HUES48 (cell line): ENCODE measurements at regions not wholly inside any gene's neighbourhood (a gene's known extent, or its start where the extent isn't known, plus 50 kb on each side); places are given as distances from the start of the nearest gene placed in this dataset.

Experiments
- H3K27ac ChIP-seq: one replicate; pipeline ENCODE4 v1.7.0; 2013; ENCODE audit warnings: low read depth, low read length, inconsistent platforms
- H3K27me3 ChIP-seq: 2 replicates; pipeline ENCODE4 v1.6.1; 2013; ENCODE audit warnings: mild to moderate bottlenecking, low read length; ENCODE audit not compliant: control insufficient read depth, insufficient read depth
- H3K36me3 ChIP-seq: 2 replicates; pipeline ENCODE4 v1.6.1; 2013; ENCODE audit warnings: low read length; ENCODE audit not compliant: control insufficient read depth, insufficient read depth
- H3K4me1 ChIP-seq: 2 replicates; pipeline ENCODE4 v1.6.1; 2013; ENCODE audit warnings: mild to moderate bottlenecking, low read length; ENCODE audit not compliant: control insufficient read depth, insufficient read depth
- H3K4me3 ChIP-seq: 2 replicates; pipeline ENCODE4 v1.5.1; 2013; ENCODE audit warnings: mild to moderate bottlenecking, low read depth, low read length
- H3K9ac ChIP-seq: 2 replicates; pipeline ENCODE4 v1.6.1; 2013; ENCODE audit warnings: mild to moderate bottlenecking, low read depth, low read length, moderate library complexity
- H3K9me3 ChIP-seq: 2 replicates; pipeline ENCODE4 v1.6.1; 2013; ENCODE audit warnings: low read length; ENCODE audit not compliant: control insufficient read depth, insufficient read depth

- H3K36me3 ChIP-seq = no peaks in the 10 kb centered on the region
- no peaks in the 10 kb centered on the region for H3K9me3 ChIP-seq
- H3K9ac ChIP-seq = no peak overlapping the region
- H3K4me3 ChIP-seq = no peak overlapping the region
- H3K27ac ChIP-seq = peak overlapping the region; percentile 24
- peaks cover 15% of the 10 kb centered on the region for H3K4me1 ChIP-seq
- no peaks in the 10 kb centered on the region for H3K27me3 ChIP-seq
Observed at GRCh38 chr14:97848317-97848980, 1051.3 kb downstream of the VRK1 start.

- no peak overlapping the region for H3K27ac ChIP-seq
- no peak overlapping the region for H3K9ac ChIP-seq
- peaks cover 15% of the 10 kb centered on the region for H3K4me1 ChIP-seq
- no peaks in the 10 kb centered on the region for H3K36me3 ChIP-seq
- H3K27me3 ChIP-seq = no peaks in the 10 kb centered on the region
- no peaks in the 10 kb centered on the region for H3K9me3 ChIP-seq
- no peak overlapping the region for H3K4me3 ChIP-seq
Observed at GRCh38 chr14:97850466-97850865, 1053.3 kb downstream of the VRK1 start.

- no peak overlapping the region for H3K27ac ChIP-seq
- no peaks in the 10 kb centered on the region for H3K36me3 ChIP-seq
- no peaks in the 10 kb centered on the region for H3K27me3 ChIP-seq
- no peak overlapping the region for H3K9ac ChIP-seq
- H3K4me3 ChIP-seq = no peak overlapping the region
- H3K9me3 ChIP-seq = no peaks in the 10 kb centered on the region
- H3K4me1 ChIP-seq = peaks cover 15% of the 10 kb centered on the region
Observed at GRCh38 chr14:97850886-97851285, 1053.7 kb downstream of the VRK1 start.

- H3K4me3 ChIP-seq = no peak overlapping the region
- H3K27ac ChIP-seq = no peak overlapping the region
- no peak overlapping the region for H3K9ac ChIP-seq
- no peaks in the 10 kb centered on the region for H3K9me3 ChIP-seq
- H3K4me1 ChIP-seq = peaks cover 15% of the 10 kb centered on the region
- no peaks in the 10 kb centered on the region for H3K27me3 ChIP-seq
- no peaks in the 10 kb centered on the region for H3K36me3 ChIP-seq
Observed at GRCh38 chr14:97851428-97851995, 1054.3 kb downstream of the VRK1 start.

GRCh38 chr14:97854918-97855317 lies 1057.7 kb downstream of the VRK1 start:
- no peaks in the 10 kb centered on the region for H3K27me3 ChIP-seq
- H3K27ac ChIP-seq = no peak overlapping the region
- peaks cover 6% of the 10 kb centered on the region; the same call in 1 of the 2 replicates for H3K4me1 ChIP-seq
- no peaks in the 10 kb centered on the region for H3K9me3 ChIP-seq
- H3K4me3 ChIP-seq = no peak overlapping the region
- no peak overlapping the region for H3K9ac ChIP-seq
- no peaks in the 10 kb centered on the region for H3K36me3 ChIP-seq

GRCh38 chr14:97866195-97866594 lies 1069.0 kb downstream of the VRK1 start:
- Histone ChIP-seq H3K27ac (peak overlapping the region; percentile 81), H3K27me3 (no peaks in the 10 kb centered on the region), H3K9me3 (no peaks in the 10 kb centered on the region)

GRCh38 chr14:97866664-97867063 lies 1069.5 kb downstream of the VRK1 start:
- peak overlapping the region; percentile 45 for H3K9ac ChIP-seq
- H3K27ac ChIP-seq = peak overlapping the region; percentile 81
- H3K36me3 ChIP-seq = no peaks in the 10 kb centered on the region
- no peaks in the 10 kb centered on the region for H3K9me3 ChIP-seq
- H3K27me3 ChIP-seq = no peaks in the 10 kb centered on the region
- H3K4me3 ChIP-seq = no peak overlapping the region; the same call in 1 of the 2 replicates
- H3K4me1 ChIP-seq = peaks cover 18% of the 10 kb centered on the region

More at GRCh38 chr14:97866195-97866594, 1069.0 kb downstream of the VRK1 start:
- Histone ChIP-seq H3K36me3 (no peaks in the 10 kb centered on the region), H3K9ac (peak overlapping the region; percentile 45), H3K4me1 (peaks cover 18% of the 10 kb centered on the region), H3K4me3 (no peak overlapping the region; the same call in 1 of the 2 replicates)

- no peak overlapping the region for H3K27ac ChIP-seq
- H3K9me3 ChIP-seq = no peaks in the 10 kb centered on the region
- H3K9ac ChIP-seq = no peak overlapping the region
Observed at GRCh38 chr14:97873291-97873690, 1076.1 kb downstream of the VRK1 start.

GRCh38 chr14:97874394-97874793 lies 1077.2 kb downstream of the VRK1 start:
- Histone ChIP-seq H3K4me3 (no peak overlapping the region), H3K9ac (no peak overlapping the region), H3K4me1 (peaks cover 11% of the 10 kb centered on the region; the same call in 1 of the 2 replicates), H3K9me3 (no peaks in the 10 kb centered on the region), H3K27me3 (no peaks in the 10 kb centered on the region), H3K36me3 (no peaks in the 10 kb centered on the region), H3K27ac (no peak overlapping the region)

More at GRCh38 chr14:97873291-97873690, 1076.1 kb downstream of the VRK1 start:
- Histone ChIP-seq H3K4me3 (no peak overlapping the region), H3K36me3 (no peaks in the 10 kb centered on the region), H3K27me3 (no peaks in the 10 kb centered on the region), H3K4me1 (peaks cover 11% of the 10 kb centered on the region; the same call in 1 of the 2 replicates)

GRCh38 chr14:97878206-97878605 lies 1081.0 kb downstream of the VRK1 start:
- Histone ChIP-seq H3K9ac (no peak overlapping the region), H3K27ac (no peak overlapping the region), H3K27me3 (no peaks in the 10 kb centered on the region), H3K9me3 (no peaks in the 10 kb centered on the region), H3K36me3 (no peaks in the 10 kb centered on the region), H3K4me3 (no peak overlapping the region), H3K4me1 (peaks cover 11% of the 10 kb centered on the region; the same call in 1 of the 2 replicates)

- Histone ChIP-seq H3K27me3 (no peaks in the 10 kb centered on the region), H3K4me1 (peaks cover 9% of the 10 kb centered on the region; the same call in 1 of the 2 replicates), H3K9me3 (no peaks in the 10 kb centered on the region), H3K36me3 (no peaks in the 10 kb centered on the region), H3K4me3 (no peak overlapping the region), H3K9ac (no peak overlapping the region), H3K27ac (no peak overlapping the region)
Observed at GRCh38 chr14:97878727-97879126, 1081.5 kb downstream of the VRK1 start.
